A549 (cell line): ENCODE measurements at regions not wholly inside any gene's neighbourhood (a gene's known extent, or its start where the extent isn't known, plus 50 kb on each side); places are given as distances from the start of the nearest gene placed in this dataset.
A peak's percentile ranks its signal among the peaks of the same experiment; 100 is the strongest.

Experiments
- ATAC-seq, 2 experiments: fragments of 200-7000 bp in 1 of 2; fragments of >200 bp in 1 of 2; cut with Nextera tagmentation in 1 of 2; cut with Tn5 transposase in 1 of 2; 3 replicates each; pipeline versions ENCODE4 v1.8.0 to v1.9.1; 2018 to 2020; ENCODE audit warnings: mild to moderate bottlenecking in 1 of 2, moderate library complexity in 1 of 2
- CTCF ChIA-PET: fragments of 300-600 bp; sonication (Branson Sonifier 250); formaldehyde crosslinking; extraction: SDS; loops from one replicate; lab custom pipeline; 2021; ENCODE audit warnings: antibody characterized with exemption, inconsistent platforms; lab: Yijun Ruan, JAX
- POLR2A ChIA-PET: fragments of 350-600 bp; formaldehyde crosslinking; extraction: SDS; loops from one replicate; lab custom pipeline; 2021; ENCODE audit warnings: antibody characterized with exemption, inconsistent platforms; lab: Yijun Ruan, JAX
- DNase-seq, 2 experiments: peaks; one replicate each; pipeline versions ENCODE4 v3.0.0 to v3.0.0-alpha.2; 2011 to 2016; ENCODE audit warnings: low read depth in 1 of 2, low spot score in 1 of 2
- FAIRE-seq: peaks from 2 replicates; lab custom pipeline; 2011; peaks lifted over from hg19 to GRCh38; lab: Jason Lieb, UNC
- H3K27ac ChIP-seq, 2 experiments: fragments of >200 bp; sonication (Bioruptor Twin); formaldehyde crosslinking; 3 replicates each; pipeline ENCODE4 v1.5.1; 2016 to 2017
- H3K4me1 ChIP-seq: fragments of >200 bp; sonication (Bioruptor Twin); formaldehyde crosslinking; 3 replicates; pipeline ENCODE4 v1.6.1; 2016
- H3K4me2 ChIP-seq: fragments of >200 bp; sonication (Bioruptor Twin); formaldehyde crosslinking; 3 replicates; pipeline ENCODE4 v1.6.1; 2016
- H3K4me3 ChIP-seq: fragments of >200 bp; sonication (Bioruptor Twin); formaldehyde crosslinking; 3 replicates; pipeline ENCODE4 v1.5.1; 2016
- H3K9me3 ChIP-seq: fragments of >200 bp; sonication (Bioruptor Twin); formaldehyde crosslinking; 3 replicates; pipeline ENCODE4 v1.6.1; 2016
- ATOH8 ChIP-seq: fragments of 250-450 bp; sonication (Bioruptor Pico); IDR thresholded peaks from 2 replicates; pipeline ENCODE4 v1.5.0; 2020; ENCODE audit warnings: low read depth, mild to moderate bottlenecking, moderate library complexity
- BHLHE40 ChIP-seq: IDR thresholded peaks from 2 replicates; pipeline ENCODE4 v1.6.1; 2012; ENCODE audit warnings: low read depth, low read length, inconsistent platforms
- CHD4 ChIP-seq: fragments of 200-600 bp; sonication (generic); IDR thresholded peaks from 2 replicates; pipeline ENCODE4 v1.6.1; 2016; ENCODE audit warnings: antibody characterized with exemption, mild to moderate bottlenecking, borderline replicate concordance
- EP300 ChIP-seq, 2 experiments: fragments of >200 bp; sonication (Bioruptor Twin); formaldehyde crosslinking; IDR thresholded peaks; 2 replicates in 1 of 2; 3 replicates in 1 of 2; pipeline ENCODE4 v1.6.1; 2016 to 2017
- HES2 ChIP-seq: fragments of >200 bp; sonication (Bioruptor Twin); formaldehyde crosslinking; IDR thresholded peaks from 2 replicates; pipeline ENCODE4 v1.6.1; 2016
- HEYL ChIP-seq: fragments of 250-450 bp; sonication (Bioruptor Pico); IDR thresholded peaks from 2 replicates; pipeline ENCODE4 v1.8.0; 2021; ENCODE audit warnings: mild to moderate bottlenecking, moderate library complexity
- HOXB13 ChIP-seq: fragments of 250-450 bp; sonication (Bioruptor Pico); IDR thresholded peaks from 2 replicates; pipeline ENCODE4 v1.5.0; 2020; ENCODE audit warnings: low read depth, mild to moderate bottlenecking, moderate library complexity
- JUNB ChIP-seq: fragments of >200 bp; sonication (Bioruptor Twin); formaldehyde crosslinking; IDR thresholded peaks from 2 replicates; pipeline ENCODE4 v1.6.1; 2016
- KDM1A ChIP-seq: fragments of 200-600 bp; sonication (generic); IDR thresholded peaks from 2 replicates; pipeline ENCODE4 v1.6.1; 2016; ENCODE audit warnings: low read depth, mild to moderate bottlenecking
- MAX ChIP-seq: IDR thresholded peaks from 2 replicates; pipeline ENCODE4 v1.6.1; 2012
- NFE2L2 ChIP-seq: fragments of 150-350 bp; conservative IDR thresholded peaks from 2 replicates; pipeline ENCODE4 v1.6.1; 2014; ENCODE audit warnings: low read length
- PBX3 ChIP-seq: IDR thresholded peaks from 2 replicates; pipeline ENCODE4 v1.6.1; 2012
- PHF8 ChIP-seq: fragments of 200-600 bp; sonication (generic); IDR thresholded peaks from 2 replicates; pipeline ENCODE4 v1.6.1; 2016; ENCODE audit warnings: low read depth, mild to moderate bottlenecking, antibody characterized with exemption, moderate library complexity, borderline replicate concordance
- RAD21 ChIP-seq, 2 experiments: fragments of >200 bp in 1 of 2; sonication (Bioruptor Twin) in 1 of 2; formaldehyde crosslinking in 1 of 2; IDR thresholded peaks in 1 of 2; conservative IDR thresholded peaks in 1 of 2; 2 replicates in 1 of 2; 3 replicates in 1 of 2; pipeline ENCODE4 v1.6.1; 2012 to 2018; ENCODE audit warnings: inconsistent platforms in 1 of 2
- RARB ChIP-seq: fragments of 250-450 bp; sonication (Bioruptor Pico); IDR thresholded peaks from 2 replicates; pipeline ENCODE4 v1.8.0; 2021; ENCODE audit warnings: mild to moderate bottlenecking, moderate library complexity
- RCOR1 ChIP-seq: fragments of 150-350 bp; IDR thresholded peaks from 2 replicates; pipeline ENCODE4 v1.6.1; 2014; ENCODE audit warnings: antibody characterized with exemption, low read length, low read depth
- TFCP2L1 ChIP-seq: fragments of 250-450 bp; sonication (Bioruptor Pico); IDR thresholded peaks from 2 replicates; pipeline ENCODE4 v1.5.0; 2021; ENCODE audit warnings: mild to moderate bottlenecking
- TP53 ChIP-seq: fragments of 250-450 bp; sonication (Bioruptor Pico); IDR thresholded peaks from 2 replicates; pipeline ENCODE4 v1.5.0; 2021; ENCODE audit warnings: mild to moderate bottlenecking, moderate library complexity
- USF2 ChIP-seq: fragments of 450-650 bp; IDR thresholded peaks from 2 replicates; pipeline ENCODE4 v1.6.1; 2014; ENCODE audit warnings: antibody characterized with exemption
- ZC3H11A ChIP-seq: fragments of 450-650 bp; IDR thresholded peaks from 2 replicates; pipeline ENCODE4 v1.6.1; 2014; ENCODE audit warnings: antibody characterized with exemption, mild to moderate bottlenecking
- ZSCAN20 ChIP-seq: fragments of 250-450 bp; sonication (Bioruptor Pico); IDR thresholded peaks from 2 replicates; pipeline ENCODE4 v1.8.0; 2022; ENCODE audit warnings: mild to moderate bottlenecking, moderate library complexity
- WGBS: methylation state at CpG from one replicate; pipeline ENCODE4 v1.1.6; 2017; ENCODE audit errors: missing lambda C conversion rate; 5-methylcytosine and 5-hydroxymethylcytosine counted together

- Histone ChIP-seq H3K4me3 (no peak overlapping the region), H3K27ac (no peak overlapping the region), H3K9me3 (no peaks in the 10 kb centered on the region), H3K4me1 (peaks cover 9% of the 10 kb centered on the region)
- ATAC-seq = peak in 1 of 2 experiments; percentile 9; a peak in 1 of 6 replicates
- POLR2A ChIA-PET = no interaction called here
- no peak for DNase-seq
- no peak for TF ChIP-seq ZSCAN20 (CRISPR knock-in tag)
- TF ChIP-seq RARB (CRISPR knock-in tag) = no peak
- TF ChIP-seq HEYL = no peak
- TF ChIP-seq, all 56 proteins: peak for 0
- CTCF ChIA-PET = interaction anchor here (0.9 to 2.8 kb wide), 2 partner anchors 26 to 31 kb away, joined by 3 to 11 read pairs; no protein-coding TSS in a partner anchor
- no peak overlapping the region for H3K4me2 ChIP-seq
- no peak for FAIRE-seq
- WGBS = 88% methylated on average over 13 of the region's 13 CpGs
Measured at GRCh38 chr12:132388379-132389015, 59.1 kb upstream of the GALNT9 start.

- CTCF ChIA-PET = interaction anchor here (1.1 to 1.3 kb wide), 2 partner anchors 27 to 57 kb away, joined by 3 to 4 read pairs; partner anchors contain the start of gene GALNT9
- POLR2A ChIA-PET = no interaction called here
- DNase-seq = no peak
Measured at GRCh38 chr12:132386926-132387497, 57.6 kb upstream of the GALNT9 start.

GRCh38 chr12:132385923-132386751, 56.7 kb upstream of the GALNT9 start:
- DNase-seq (no peak), ATAC-seq (no peak; a peak in 1 of 6 replicates)
- 78% methylated on average over 26 of the region's 36 CpGs for WGBS
- Histone ChIP-seq H3K4me3 (no peak overlapping the region), H3K9me3 (no peaks in the 10 kb centered on the region), H3K4me1 (no peaks in the 10 kb centered on the region)
- ChIA-PET CTCF (interaction anchor here (1.0 to 1.3 kb wide), 4 partner anchors 28 to 329 kb away, joined by 3 to 4 read pairs (median 3); partner anchors contain the start of gene GALNT9), POLR2A (no interaction called here)
- no peak for TF ChIP-seq RCOR1
- TF ChIP-seq PBX3 = no peak
- no peak for TF ChIP-seq TFCP2L1 (CRISPR knock-in tag)
- TF ChIP-seq CHD4 = no peak
- TF ChIP-seq HES2 = no peak
- TF ChIP-seq USF2 = no peak
- TF ChIP-seq, all 56 proteins: peak for 0
- Histone ChIP-seq H3K4me2 (no peak overlapping the region), H3K27ac (no peak overlapping the region)
- FAIRE-seq = no peak

More at GRCh38 chr12:132386926-132387497, 57.6 kb upstream of the GALNT9 start:
- Histone ChIP-seq H3K27ac (no peak overlapping the region), H3K4me1 (no peaks in the 10 kb centered on the region), H3K4me3 (no peak overlapping the region), H3K4me2 (no peak overlapping the region), H3K9me3 (no peaks in the 10 kb centered on the region)
- no peak for FAIRE-seq
- TF ChIP-seq BHLHE40 (no peak), RAD21 (conservative IDR thresholded peaks at IDR 0.05 in 1 of 2, IDR thresholded peaks at IDR 0.05 in 1 of 2) (no peak), NFE2L2 (no peak), PHF8 (no peak), CHD4 (no peak), HOXB13 (no peak), KDM1A (no peak), TP53 (no peak), MAX (no peak), JUNB (no peak), EP300 (IDR thresholded peaks at IDR 0.05) (no peak), ZC3H11A (no peak), ATOH8 (no peak)
- 85% methylated on average over 30 of the region's 30 CpGs for WGBS
- no peak for ATAC-seq
